HepG2 (cell line): ENCODE measurements at regions not wholly inside any gene's neighbourhood (a gene's known extent, or its start where the extent isn't known, plus 50 kb on each side); places are given as distances from the start of the nearest gene placed in this dataset.

Experiments
- ATAC-seq: fragments of 200-7000 bp; cut with Tn5 transposase; 3 replicates; pipeline ENCODE4 v1.9.1; 2020; ENCODE audit warnings: mild to moderate bottlenecking, moderate library complexity
- BruUV-seq: library from RNA; stranded (reverse); fragments of 400-500 nt; replicated peaks from 2 replicates; lab custom pipeline; 2021; lab: Mats Ljungman, UMichigan
- CTCF ChIA-PET: fragments of 300-600 bp; formaldehyde crosslinking; extraction: SDS; loops from one replicate; lab custom pipeline; 2021; ENCODE audit warnings: low total read pairs, inconsistent platforms, low intra/inter-chr PET ratio; lab: Yijun Ruan, JAX
- POLR2A ChIA-PET: fragments of 350-600 bp; sonication (Branson Sonifier 250); formaldehyde crosslinking; loops from one replicate; lab custom pipeline; 2020; ENCODE audit warnings: antibody characterized with exemption, inconsistent platforms; lab: Yijun Ruan, JAX
- DNase-seq: peaks from one replicate; pipeline ENCODE4 v3.0.0-alpha.2; 2015; ENCODE audit warnings: low spot score
- FAIRE-seq: peaks from 3 replicates; lab custom pipeline; 2011; peaks lifted over from hg19 to GRCh38; lab: Jason Lieb, UNC
- H2AFZ ChIP-seq: one replicate; pipeline ENCODE4 v1.6.1; 2011; ENCODE audit warnings: low read length, inconsistent platforms
- H3K27ac ChIP-seq: fragments of 300-600 bp; 3 replicates; pipeline ENCODE4 v1.8.0; 2011; ENCODE audit warnings: mixed run types, mild to moderate bottlenecking, mixed read lengths, low read length, inconsistent platforms; ENCODE audit not compliant: insufficient read depth; ENCODE audit errors: extremely low read length
- H3K27me3 ChIP-seq, 2 experiments: fragments of 200-600 bp in 1 of 2; 2 replicates in 1 of 2; 3 replicates in 1 of 2; pipeline versions ENCODE4 v1.6.0 to v1.8.0; 2011; ENCODE audit warnings: low read length in 2 of 2, mild to moderate bottlenecking in 2 of 2, moderate library complexity in 2 of 2, inconsistent platforms in 1 of 2; ENCODE audit not compliant: insufficient read depth in 2 of 2, control insufficient read depth in 1 of 2
- H3K36me3 ChIP-seq, 2 experiments: fragments of 200-600 bp in 1 of 2; replicated peaks in 1 of 2; 2 replicates in 1 of 2; 3 replicates in 1 of 2; pipeline versions ENCODE4 v1.5.1 to v1.8.0; 2011; ENCODE audit warnings: low read length in 2 of 2, inconsistent platforms in 1 of 2; ENCODE audit not compliant: insufficient read depth in 2 of 2, control insufficient read depth in 1 of 2
- H3K4me1 ChIP-seq: 2 replicates; pipeline ENCODE4 v1.5.1; 2012; ENCODE audit warnings: low read length, inconsistent platforms; ENCODE audit not compliant: insufficient read depth
- H3K4me2 ChIP-seq: 2 replicates; pipeline ENCODE4 v1.6.0; 2011; ENCODE audit warnings: low read depth, low read length, inconsistent platforms
- H3K4me3 ChIP-seq, 3 experiments: fragments of 200-600 bp in 1 of 3; sonication (generic), shearing (Covaris generic) in 1 of 3; replicated peaks in 1 of 3; 2 replicates each; pipeline ENCODE4 v1.5.1; 2011 to 2016; ENCODE audit warnings: low read length in 3 of 3, inconsistent platforms in 2 of 3, low read depth in 2 of 3, mild to moderate bottlenecking in 2 of 3, control low read depth in 1 of 3, mixed read lengths in 1 of 3; ENCODE audit not compliant: insufficient read depth in 1 of 3
- H3K79me2 ChIP-seq: one replicate; pipeline ENCODE4 v1.6.1; 2011; ENCODE audit warnings: low read length, inconsistent platforms; ENCODE audit not compliant: insufficient read depth
- H3K9ac ChIP-seq: 2 replicates; pipeline ENCODE4 v1.6.0; 2011; ENCODE audit warnings: mild to moderate bottlenecking, low read depth, low read length, inconsistent platforms; ENCODE audit not compliant: insufficient read depth
- H3K9me3 ChIP-seq: 2 replicates; pipeline ENCODE4 v1.5.1; 2012; ENCODE audit warnings: mild to moderate bottlenecking, low read length
- H4K20me1 ChIP-seq: 2 replicates; pipeline ENCODE4 v1.6.0; 2011; ENCODE audit warnings: inconsistent platforms, mild to moderate bottlenecking, low read length, moderate library complexity; ENCODE audit not compliant: insufficient read depth
- ATF2 ChIP-seq: sonication (generic); formaldehyde crosslinking; IDR thresholded peaks from 2 replicates; pipeline ENCODE4 v1.4.0; 2020; ENCODE audit warnings: missing genetic modification reagents
- ATM ChIP-seq: fragments of 450-650 bp; IDR thresholded peaks from 2 replicates; pipeline ENCODE4 v1.7.1; 2017; ENCODE audit warnings: mild to moderate bottlenecking, borderline replicate concordance
- CBX1 ChIP-seq: IDR thresholded peaks from one replicate; pipeline ENCODE4 v1.6.1; 2016; ENCODE audit warnings: antibody characterized with exemption, low read depth
- NCOA2 ChIP-seq: sonication (generic); formaldehyde crosslinking; IDR thresholded peaks from 2 replicates; pipeline ENCODE4 v1.8.0; 2022; ENCODE audit warnings: inconsistent platforms
- YEATS2 ChIP-seq: sonication (generic); formaldehyde crosslinking; IDR thresholded peaks from 2 replicates; pipeline ENCODE4 v1.4.0; 2020; ENCODE audit warnings: missing genetic modification reagents, borderline replicate concordance
- ZFP36L1 ChIP-seq: sonication (generic); formaldehyde crosslinking; IDR thresholded peaks from 2 replicates; pipeline ENCODE4 v1.8.0; 2022; ENCODE audit warnings: mild to moderate bottlenecking, missing genetic modification reagents, moderate library complexity
- ZNF251 ChIP-seq: sonication (generic); formaldehyde crosslinking; IDR thresholded peaks from 2 replicates; pipeline ENCODE4 v1.9.0; 2021; ENCODE audit warnings: mild to moderate bottlenecking, missing genetic modification reagents
- ZNF350 ChIP-seq: sonication (generic); formaldehyde crosslinking; IDR thresholded peaks from 2 replicates; pipeline ENCODE4 v1.4.0; 2020; ENCODE audit warnings: mild to moderate bottlenecking, low read depth, missing genetic modification reagents, borderline replicate concordance
- ZNF547 ChIP-seq: sonication (generic); formaldehyde crosslinking; IDR thresholded peaks from 2 replicates; pipeline ENCODE4 v1.5.1; 2020; ENCODE audit warnings: mild to moderate bottlenecking, missing genetic modification reagents
- ZNF549 ChIP-seq: sonication (generic); formaldehyde crosslinking; IDR thresholded peaks from 2 replicates; pipeline ENCODE4 v1.5.0; 2020; ENCODE audit warnings: missing genetic modification reagents
- ZNF570 ChIP-seq: sonication (generic); formaldehyde crosslinking; IDR thresholded peaks from 2 replicates; pipeline ENCODE4 v1.4.0; 2020; ENCODE audit warnings: mild to moderate bottlenecking, missing genetic modification reagents, borderline replicate concordance
- ZNF704 ChIP-seq: sonication (generic); formaldehyde crosslinking; IDR thresholded peaks from 2 replicates; pipeline ENCODE4 v1.8.1; 2023; ENCODE audit warnings: mild to moderate bottlenecking, inconsistent platforms, moderate library complexity, missing genetic modification reagents, borderline replicate concordance
- ZNF747 ChIP-seq: sonication (generic); formaldehyde crosslinking; IDR thresholded peaks from 2 replicates; pipeline ENCODE4 v1.8.1; 2023; ENCODE audit warnings: missing genetic modification reagents, mild to moderate bottlenecking, borderline replicate concordance
- in situ Hi-C: cut with HindIII; loops from 2 replicates; pipeline ENCODE4 v1.10.0; 2017; ENCODE audit warnings: low pct_unique_long_range_greater_than_20kb; ENCODE audit not compliant: extremely low pct_ligation_motif_present
- intact Hi-C: fragments of 100-400 bp; cut with micrococcal nuclease; formaldehyde crosslinking; loops from one replicate; pipeline ENCODE4 v1.10.0; 2022; ENCODE audit not compliant: unreplicated experiment
- TF ChIP-seq, protein P1 (sequence below): sonication (generic); formaldehyde crosslinking; IDR thresholded peaks from 2 replicates; pipeline ENCODE4 v1.5.0; 2020; ENCODE audit warnings: missing genetic modification reagents, mild to moderate bottlenecking, borderline replicate concordance
- TF ChIP-seq, protein P2 (sequence below), 2 experiments: sonication (generic) in 1 of 2; formaldehyde crosslinking in 1 of 2; IDR thresholded peaks; 2 replicates each; pipeline versions ENCODE4 v1.5.1 to v1.6.1; 2011 to 2020; ENCODE audit warnings: borderline replicate concordance in 1 of 2, low read depth in 1 of 2, low read length in 1 of 2, mild to moderate bottlenecking in 1 of 2, missing genetic modification reagents in 1 of 2, moderate library complexity in 1 of 2
- TF ChIP-seq, protein P3 (sequence below): sonication (generic); formaldehyde crosslinking; IDR thresholded peaks from 2 replicates; pipeline ENCODE4 v1.4.0; 2020; ENCODE audit warnings: missing genetic modification reagents

- FAIRE-seq (no peak), ATAC-seq (no peak)
Observed at GRCh38 chr13:22499919-22500318, 680.9 kb upstream of the SGCG start.

More at GRCh38 chr13:22499919-22500318, 680.9 kb upstream of the SGCG start:
- no peak overlapping the region for H3K4me2 ChIP-seq
- H2AFZ ChIP-seq: no peak overlapping the region
- no peaks in the 10 kb centered on the region for H3K9me3 ChIP-seq
- no peaks in the 10 kb centered on the region for H3K4me1 ChIP-seq
- H3K36me3 ChIP-seq: no peaks in the 10 kb centered on the region
- ChIA-PET CTCF (no interaction called here), POLR2A (no interaction called here)
- no peak overlapping the region for H3K9ac ChIP-seq
- no peak overlapping the region for H3K27ac ChIP-seq
- in situ Hi-C loops: no loop called here
- intact Hi-C loops: no loop called here
- H4K20me1 ChIP-seq: no peaks in the 10 kb centered on the region
- no peak for TF ChIP-seq ATF2
- no peak for TF ChIP-seq ZNF350 (CRISPR knock-in tag)
- no peak for TF ChIP-seq ATM
- TF ChIP-seq ZNF251 (CRISPR knock-in tag): no peak
- no peak for TF ChIP-seq NCOA2 (CRISPR knock-in tag)
- no peak for TF ChIP-seq ZNF704 (CRISPR knock-in tag)
- TF ChIP-seq, protein P1, sequence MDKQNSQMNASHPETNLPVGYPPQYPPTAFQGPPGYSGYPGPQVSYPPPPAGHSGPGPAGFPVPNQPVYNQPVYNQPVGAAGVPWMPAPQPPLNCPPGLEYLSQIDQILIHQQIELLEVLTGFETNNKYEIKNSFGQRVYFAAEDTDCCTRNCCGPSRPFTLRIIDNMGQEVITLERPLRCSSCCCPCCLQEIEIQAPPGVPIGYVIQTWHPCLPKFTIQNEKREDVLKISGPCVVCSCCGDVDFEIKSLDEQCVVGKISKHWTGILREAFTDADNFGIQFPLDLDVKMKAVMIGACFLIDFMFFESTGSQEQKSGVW: no peak
- TF ChIP-seq, protein P2, sequence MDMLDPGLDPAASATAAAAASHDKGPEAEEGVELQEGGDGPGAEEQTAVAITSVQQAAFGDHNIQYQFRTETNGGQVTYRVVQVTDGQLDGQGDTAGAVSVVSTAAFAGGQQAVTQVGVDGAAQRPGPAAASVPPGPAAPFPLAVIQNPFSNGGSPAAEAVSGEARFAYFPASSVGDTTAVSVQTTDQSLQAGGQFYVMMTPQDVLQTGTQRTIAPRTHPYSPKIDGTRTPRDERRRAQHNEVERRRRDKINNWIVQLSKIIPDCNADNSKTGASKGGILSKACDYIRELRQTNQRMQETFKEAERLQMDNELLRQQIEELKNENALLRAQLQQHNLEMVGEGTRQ (IDR thresholded peaks at IDR 0.05; ENCODE audit: low read depth, low read length): no peak
- TF ChIP-seq, protein P2 (CRISPR knock-in tag; IDR thresholded peaks at IDR 0.05; ENCODE audit: borderline replicate concordance): no peak
- no peak for TF ChIP-seq YEATS2 (CRISPR knock-in tag)
- TF ChIP-seq CBX1: no peak
- no peak for TF ChIP-seq ZNF747
- no peak for TF ChIP-seq ZNF570 (CRISPR knock-in tag)
- TF ChIP-seq ZNF547: no peak
- no peak for TF ChIP-seq ZNF549
- TF ChIP-seq, protein P3, sequence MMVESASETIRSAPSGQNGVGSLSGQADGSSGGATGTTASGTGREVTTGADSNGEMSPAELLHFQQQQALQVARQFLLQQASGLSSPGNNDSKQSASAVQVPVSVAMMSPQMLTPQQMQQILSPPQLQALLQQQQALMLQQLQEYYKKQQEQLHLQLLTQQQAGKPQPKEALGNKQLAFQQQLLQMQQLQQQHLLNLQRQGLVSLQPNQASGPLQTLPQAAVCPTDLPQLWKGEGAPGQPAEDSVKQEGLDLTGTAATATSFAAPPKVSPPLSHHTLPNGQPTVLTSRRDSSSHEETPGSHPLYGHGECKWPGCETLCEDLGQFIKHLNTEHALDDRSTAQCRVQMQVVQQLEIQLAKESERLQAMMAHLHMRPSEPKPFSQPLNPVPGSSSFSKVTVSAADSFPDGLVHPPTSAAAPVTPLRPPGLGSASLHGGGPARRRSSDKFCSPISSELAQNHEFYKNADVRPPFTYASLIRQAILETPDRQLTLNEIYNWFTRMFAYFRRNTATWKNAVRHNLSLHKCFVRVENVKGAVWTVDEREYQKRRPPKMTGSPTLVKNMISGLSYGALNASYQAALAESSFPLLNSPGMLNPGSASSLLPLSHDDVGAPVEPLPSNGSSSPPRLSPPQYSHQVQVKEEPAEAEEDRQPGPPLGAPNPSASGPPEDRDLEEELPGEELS (CRISPR knock-in tag): no peak
- no peak for TF ChIP-seq ZFP36L1 (CRISPR knock-in tag)
- H3K79me2 ChIP-seq: no peaks in the 10 kb centered on the region
- H3K4me3 ChIP-seq: no peak overlapping the region
- DNase-seq: no peak
- no TSS peak for BruUV-seq
- H3K27me3 ChIP-seq: peaks cover 0 to 5% of the 10 kb centered on the region in 2 experiments; a peak in 1 of 5 replicates
